ES-I3 (cell line): ENCODE measurements at regions not wholly inside any gene's neighbourhood (a gene's known extent, or its start where the extent isn't known, plus 50 kb on each side); places are given as distances from the start of the nearest gene placed in this dataset.

Experiments
- H3K36me3 ChIP-seq: 2 replicates; pipeline ENCODE4 v1.6.1; 2013; ENCODE audit warnings: mild to moderate bottlenecking, low read length, control low read depth, moderate library complexity; ENCODE audit not compliant: insufficient read depth
- H3K4me1 ChIP-seq: 2 replicates; pipeline ENCODE4 v1.6.1; 2013; ENCODE audit warnings: mild to moderate bottlenecking, control low read depth, low read length; ENCODE audit not compliant: insufficient read depth
- H3K9ac ChIP-seq: 2 replicates; pipeline ENCODE4 v1.6.1; 2013; ENCODE audit warnings: low read depth, mild to moderate bottlenecking, low read length, moderate library complexity
- H3K9me3 ChIP-seq: 2 replicates; pipeline ENCODE4 v1.6.1; 2013; ENCODE audit warnings: mild to moderate bottlenecking, low read length, moderate library complexity; ENCODE audit not compliant: control insufficient read depth, insufficient read depth

DNA sequence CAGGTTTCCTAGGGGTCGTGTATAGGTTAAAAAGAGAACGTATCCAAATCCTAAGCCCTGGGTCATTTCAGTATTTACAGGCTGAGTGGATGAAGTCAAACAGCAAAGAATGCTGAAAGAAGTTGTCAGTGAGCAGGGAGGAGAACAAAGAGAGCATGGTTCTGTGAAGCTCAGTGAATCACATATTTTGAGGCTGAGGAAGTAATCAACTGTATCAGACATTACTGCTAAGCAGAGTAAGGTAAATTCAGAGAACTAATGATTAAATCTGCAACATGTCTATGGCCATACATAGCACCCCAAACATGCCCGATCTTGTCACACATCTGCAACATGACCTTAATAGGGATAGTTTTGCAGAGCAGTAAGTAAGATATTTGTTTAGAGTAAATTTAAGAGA lies 1130.3 kb downstream of the RAPGEF2 start:
- Histone ChIP-seq H3K9me3 (no peaks in the 10 kb centered on the region), H3K4me1 (no peaks in the 10 kb centered on the region), H3K9ac (no peak overlapping the region), H3K36me3 (no peaks in the 10 kb centered on the region)

DNA sequence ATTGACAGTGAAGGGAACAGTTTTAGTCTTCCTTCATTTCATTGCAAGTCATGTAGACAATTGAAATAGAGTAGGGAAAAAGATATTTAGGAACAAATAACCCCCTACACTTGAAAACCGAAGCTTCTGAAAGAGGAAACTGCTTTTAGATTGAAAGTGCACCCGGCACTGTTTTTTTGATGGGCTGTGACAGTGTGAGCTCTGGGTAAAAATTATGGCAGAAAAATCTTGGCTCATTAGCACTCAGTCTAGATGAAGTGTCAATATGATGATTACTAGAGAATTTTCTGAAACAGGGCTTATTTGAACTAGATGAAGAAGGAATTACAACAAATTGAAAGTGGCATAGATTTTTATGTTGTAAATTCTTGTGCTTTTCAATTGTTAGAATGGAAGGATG lies 1132.4 kb downstream of the RAPGEF2 start:
- H3K9me3 ChIP-seq = no peaks in the 10 kb centered on the region
- H3K9ac ChIP-seq = no peak overlapping the region
- no peaks in the 10 kb centered on the region for H3K36me3 ChIP-seq
- H3K4me1 ChIP-seq = no peaks in the 10 kb centered on the region

DNA sequence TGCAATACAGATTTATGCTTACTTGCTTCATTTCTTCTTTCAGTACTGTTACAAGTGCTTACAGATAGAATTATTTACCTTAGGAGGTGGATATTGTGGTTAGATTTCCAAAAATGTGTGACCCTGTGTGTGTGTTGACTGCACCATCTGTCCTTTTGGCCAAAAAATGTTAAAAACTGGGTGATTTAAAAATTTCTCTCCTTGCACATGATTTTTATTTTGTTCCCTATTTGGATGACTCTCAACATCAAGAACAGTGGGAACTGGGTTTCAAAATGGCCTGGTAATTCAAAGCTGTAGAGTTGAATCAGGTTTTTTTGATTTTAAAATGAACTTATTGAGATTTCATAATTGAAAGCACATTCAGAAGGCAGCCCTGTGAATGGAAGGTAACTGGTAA lies 1132.9 kb downstream of the RAPGEF2 start:
- H3K9ac ChIP-seq = no peak overlapping the region
- H3K9me3 ChIP-seq = no peaks in the 10 kb centered on the region
- no peaks in the 10 kb centered on the region for H3K4me1 ChIP-seq
- H3K36me3 ChIP-seq = no peaks in the 10 kb centered on the region

DNA sequence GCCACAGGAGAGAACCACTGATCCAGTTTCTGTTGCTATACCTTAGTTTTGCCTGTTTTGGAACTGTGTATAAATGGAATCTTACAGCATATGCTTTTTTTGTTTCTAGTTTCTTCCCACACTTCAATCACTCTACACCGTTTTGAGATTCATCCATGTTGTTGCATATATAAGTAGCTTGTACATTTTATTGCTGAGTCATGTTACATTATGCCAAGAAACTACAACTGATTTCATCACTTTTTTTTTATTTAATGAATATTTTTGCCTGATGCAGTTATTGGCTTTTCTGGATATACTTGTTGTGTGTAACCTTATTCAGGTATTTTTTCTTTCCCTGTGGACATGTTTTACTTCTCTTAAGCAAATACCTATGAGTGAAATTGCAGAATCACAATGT lies 1135.9 kb downstream of the RAPGEF2 start:
- Histone ChIP-seq H3K9ac (no peak overlapping the region), H3K9me3 (no peaks in the 10 kb centered on the region)

DNA sequence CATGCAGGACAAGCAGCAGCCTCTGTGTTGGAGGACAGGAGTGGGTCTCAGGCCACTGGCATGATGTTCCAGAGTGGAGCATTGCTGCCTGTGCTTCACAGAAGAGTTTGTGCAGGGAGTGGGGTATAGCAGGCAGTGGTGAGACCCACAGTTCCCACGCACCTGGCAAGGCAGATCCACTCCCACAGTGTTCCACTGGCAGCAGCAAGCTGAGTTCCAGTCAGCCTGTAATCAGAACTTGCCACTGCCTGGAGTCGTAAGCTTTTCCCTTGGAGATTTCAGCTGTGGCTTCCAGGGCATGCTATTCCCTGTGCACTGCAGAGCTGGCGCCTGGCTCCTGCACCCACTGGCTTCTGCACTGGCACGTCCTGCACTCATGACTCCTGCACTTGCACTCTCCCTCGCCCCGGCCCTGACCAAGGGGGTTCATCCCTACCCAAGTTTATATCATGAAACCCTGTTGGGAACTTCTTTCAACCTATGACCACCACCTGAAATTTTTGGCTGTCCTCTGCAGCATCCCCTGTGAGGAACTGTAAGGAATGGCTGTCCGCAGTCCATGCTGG lies 1144.3 kb downstream of the RAPGEF2 start:
- Histone ChIP-seq H3K9me3 (no peaks in the 10 kb centered on the region; the same call in 1 of the 2 replicates), H3K36me3 (no peaks in the 10 kb centered on the region), H3K4me1 (no peaks in the 10 kb centered on the region), H3K9ac (no peak overlapping the region)

More for the DNA sequence above, 1135.9 kb downstream of the RAPGEF2 start:
- no peaks in the 10 kb centered on the region for H3K4me1 ChIP-seq
- H3K36me3 ChIP-seq = no peaks in the 10 kb centered on the region

DNA sequence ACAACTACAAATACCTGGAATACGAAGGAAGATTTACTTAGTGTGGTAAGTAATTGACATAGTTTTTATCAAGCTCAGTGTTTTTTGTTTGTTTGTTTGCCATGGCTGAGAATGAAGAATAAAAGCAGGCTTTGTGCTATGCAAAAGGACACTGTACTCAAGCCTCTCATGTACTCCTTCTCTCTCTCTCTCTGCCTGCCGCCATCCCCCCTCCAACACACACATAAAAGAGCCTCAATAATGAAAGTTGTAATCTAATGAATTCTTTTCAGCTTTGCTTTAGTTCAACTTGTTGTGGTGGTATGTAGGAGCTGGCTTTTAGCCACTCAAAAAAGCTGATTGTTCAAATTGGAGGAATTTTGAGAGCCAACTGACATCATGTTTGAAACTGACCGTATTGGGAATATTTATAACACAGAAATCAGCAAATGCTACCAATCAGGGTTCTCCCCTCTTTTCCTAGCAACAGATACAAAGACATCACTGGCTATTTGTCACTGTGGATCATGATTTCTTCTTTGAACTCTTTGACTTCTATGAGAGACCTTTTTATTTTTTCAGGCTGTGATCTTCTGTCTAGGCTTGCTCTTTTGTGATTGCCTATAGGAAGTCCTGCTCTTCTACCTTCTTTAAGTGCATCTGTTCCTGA lies 1148.8 kb downstream of the RAPGEF2 start:
- Histone ChIP-seq H3K4me1 (no peaks in the 10 kb centered on the region), H3K9ac (no peak overlapping the region), H3K9me3 (no peaks in the 10 kb centered on the region; the same call in 1 of the 2 replicates), H3K36me3 (no peaks in the 10 kb centered on the region)

DNA sequence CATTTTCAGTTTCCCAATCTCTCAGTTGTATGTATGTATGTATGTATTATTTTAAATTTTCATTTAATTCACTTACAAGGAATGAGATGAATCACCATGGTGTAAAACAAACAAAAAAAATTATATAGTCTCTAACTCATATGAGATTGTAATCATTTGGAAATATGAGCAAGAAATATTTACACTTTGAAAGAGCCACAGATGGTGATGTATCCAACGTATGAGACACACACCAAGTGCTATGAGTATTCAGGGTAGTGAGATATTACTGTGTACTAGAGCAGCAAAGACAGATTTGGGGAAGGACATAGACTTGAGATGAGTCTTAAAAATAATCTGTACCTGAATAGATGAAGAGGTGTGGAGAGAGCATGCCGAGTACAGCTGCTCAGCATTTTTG lies 1154.4 kb downstream of the RAPGEF2 start:
- Histone ChIP-seq H3K9me3 (no peaks in the 10 kb centered on the region), H3K9ac (no peak overlapping the region), H3K36me3 (no peaks in the 10 kb centered on the region), H3K4me1 (no peaks in the 10 kb centered on the region)

DNA sequence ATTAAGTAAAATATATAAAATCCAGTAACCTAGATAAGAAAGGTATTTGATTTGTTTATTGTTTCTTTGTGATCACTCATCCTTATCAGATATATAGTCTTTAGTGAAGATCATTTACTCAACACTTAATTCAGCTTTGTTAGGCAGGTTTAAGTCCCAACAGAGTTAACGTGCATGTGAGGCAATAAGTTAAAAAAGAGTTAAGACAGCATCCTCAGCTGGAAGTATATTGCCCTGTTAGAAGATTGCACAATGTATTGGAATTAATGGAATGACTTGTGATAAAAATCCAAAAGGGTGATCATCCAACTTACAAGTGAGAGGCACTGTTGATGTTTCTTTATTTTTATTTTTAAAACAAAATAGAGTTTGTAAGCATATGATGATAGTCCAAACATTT lies 1162.1 kb downstream of the RAPGEF2 start:
- Histone ChIP-seq H3K4me1 (no peaks in the 10 kb centered on the region), H3K9ac (no peak overlapping the region), H3K9me3 (no peaks in the 10 kb centered on the region), H3K36me3 (no peaks in the 10 kb centered on the region)

DNA sequence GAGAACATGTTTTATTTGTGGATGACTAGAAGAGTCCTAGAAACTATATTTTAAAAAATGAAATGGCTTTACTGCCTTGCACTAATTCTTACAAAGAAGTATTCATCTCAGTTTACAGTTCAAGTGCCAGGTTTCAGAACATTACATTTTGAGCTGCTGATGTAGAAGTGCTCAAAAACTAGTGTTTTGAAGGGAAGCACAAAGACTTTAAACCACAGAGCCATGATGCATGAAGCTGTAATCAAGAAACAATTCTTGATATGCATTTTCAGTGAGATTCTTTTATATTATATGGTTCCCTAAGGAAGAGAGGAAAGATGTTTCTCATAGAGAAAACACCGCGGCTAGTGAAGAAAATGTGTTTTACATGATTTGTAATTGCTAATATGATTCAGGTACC lies 1163.0 kb downstream of the RAPGEF2 start:
- no peaks in the 10 kb centered on the region for H3K36me3 ChIP-seq
- H3K4me1 ChIP-seq = no peaks in the 10 kb centered on the region
- no peaks in the 10 kb centered on the region for H3K9me3 ChIP-seq
- no peak overlapping the region for H3K9ac ChIP-seq

DNA sequence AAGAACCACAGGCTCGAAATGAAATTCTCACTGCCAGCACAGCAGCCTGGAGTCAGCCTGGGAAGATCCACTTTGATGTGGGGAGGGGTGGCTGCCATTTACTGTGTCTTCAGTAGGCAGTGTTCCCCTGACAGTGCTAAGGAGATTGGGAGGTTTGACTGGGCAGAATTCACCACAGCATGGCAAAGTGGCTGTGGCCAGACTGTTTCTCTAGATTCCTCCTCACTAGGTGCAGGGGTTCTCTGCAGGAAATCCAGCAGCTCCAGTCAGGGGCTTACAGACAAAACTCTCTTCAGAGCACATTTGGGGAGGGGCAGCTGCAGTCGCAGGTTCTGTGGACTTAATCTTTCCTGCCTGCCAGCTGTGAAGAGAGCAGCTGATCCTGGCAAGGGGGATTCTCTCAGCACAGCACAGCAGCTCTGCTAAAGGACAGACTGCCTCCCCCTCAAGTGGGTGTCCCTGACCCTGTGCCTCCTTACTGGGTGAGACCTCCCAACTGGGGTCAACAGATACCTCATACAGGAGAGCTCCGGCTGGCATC lies 1174.0 kb downstream of the RAPGEF2 start:
- Histone ChIP-seq H3K9me3 (no peaks in the 10 kb centered on the region), H3K9ac (no peak overlapping the region), H3K36me3 (no peaks in the 10 kb centered on the region), H3K4me1 (no peaks in the 10 kb centered on the region)

DNA sequence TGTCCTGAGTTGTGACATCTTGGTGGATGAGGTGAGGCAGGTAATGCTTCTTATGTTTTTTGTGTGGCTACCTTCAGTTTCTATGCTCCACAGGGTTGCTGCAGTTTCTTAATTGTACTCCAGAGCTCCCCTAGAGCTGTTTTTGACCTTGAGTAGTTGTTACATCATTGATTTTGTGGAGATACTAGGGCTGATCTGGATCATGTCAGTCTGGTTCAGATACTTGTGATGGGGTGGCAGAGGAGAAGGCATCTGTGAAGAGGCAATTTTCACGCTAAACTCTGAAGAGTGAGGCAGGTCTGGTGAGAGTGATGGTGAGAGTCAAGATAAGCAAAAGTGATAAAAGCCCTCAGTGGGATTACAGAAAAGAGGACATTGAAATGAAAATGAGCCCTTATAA lies 1180.2 kb downstream of the RAPGEF2 start:
- Histone ChIP-seq H3K36me3 (no peaks in the 10 kb centered on the region), H3K9me3 (no peaks in the 10 kb centered on the region), H3K9ac (no peak overlapping the region), H3K4me1 (no peaks in the 10 kb centered on the region)

DNA sequence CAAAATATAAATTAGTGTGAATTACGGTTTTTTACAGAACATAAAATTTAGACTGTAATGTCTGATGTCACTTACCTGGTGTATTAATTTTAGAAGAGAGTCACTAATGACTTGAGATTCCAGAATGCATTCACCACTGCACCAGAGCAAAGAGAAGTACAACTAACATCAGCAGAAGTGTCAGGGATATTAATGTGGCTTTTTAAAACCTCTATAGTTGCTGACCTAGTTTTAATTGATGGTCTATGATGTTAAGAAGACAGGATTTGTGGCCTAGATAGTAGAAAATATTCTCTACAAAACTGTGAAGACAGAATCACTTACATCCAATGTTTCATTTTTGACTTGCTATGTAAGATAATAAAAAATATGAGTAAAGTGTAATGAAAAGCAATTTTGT lies 1181.6 kb downstream of the RAPGEF2 start:
- Histone ChIP-seq H3K9ac (no peak overlapping the region), H3K4me1 (no peaks in the 10 kb centered on the region), H3K36me3 (no peaks in the 10 kb centered on the region), H3K9me3 (no peaks in the 10 kb centered on the region)

DNA sequence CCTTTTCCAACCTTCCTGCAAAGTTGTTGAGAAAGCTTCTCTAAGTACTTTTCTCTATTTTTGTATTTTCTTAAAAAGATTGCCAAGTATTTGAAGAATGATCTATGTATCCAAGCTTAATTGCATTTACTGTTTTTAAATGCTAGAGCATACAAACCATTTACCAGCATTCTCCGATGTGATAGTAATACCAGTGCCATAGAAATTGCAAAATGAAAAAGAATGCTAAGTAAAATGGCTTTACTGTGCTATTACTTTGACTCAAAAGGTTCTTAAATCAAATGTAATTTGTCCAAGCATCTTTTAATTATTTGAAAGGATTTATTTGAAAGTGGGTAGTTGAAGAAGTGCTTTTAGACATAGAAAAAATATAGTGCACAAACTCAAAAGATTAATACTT lies 1183.2 kb downstream of the RAPGEF2 start:
- Histone ChIP-seq H3K4me1 (no peaks in the 10 kb centered on the region), H3K9ac (no peak overlapping the region), H3K9me3 (no peaks in the 10 kb centered on the region), H3K36me3 (no peaks in the 10 kb centered on the region)

DNA sequence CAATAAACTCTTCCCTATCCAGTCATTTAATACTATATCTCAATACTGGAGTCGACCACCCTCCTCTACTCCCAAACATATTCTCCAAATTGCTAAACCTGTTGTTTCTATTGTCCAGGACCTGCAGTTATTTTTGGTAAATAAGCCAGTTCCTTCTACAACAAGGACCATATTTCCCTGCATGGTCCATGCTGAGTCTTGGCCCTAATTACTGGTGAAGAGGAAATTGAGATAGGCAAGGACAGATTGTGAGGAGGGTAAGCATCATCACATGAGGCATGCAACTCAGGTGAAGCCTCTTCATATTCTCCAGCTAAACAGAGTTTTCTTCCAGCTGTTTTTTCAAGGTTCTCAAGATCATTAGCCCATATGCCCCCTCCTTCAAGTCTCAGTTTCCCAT lies 1193.6 kb downstream of the RAPGEF2 start:
- H3K36me3 ChIP-seq = no peaks in the 10 kb centered on the region
- no peaks in the 10 kb centered on the region for H3K9me3 ChIP-seq
- H3K9ac ChIP-seq = no peak overlapping the region
- H3K4me1 ChIP-seq = no peaks in the 10 kb centered on the region

DNA sequence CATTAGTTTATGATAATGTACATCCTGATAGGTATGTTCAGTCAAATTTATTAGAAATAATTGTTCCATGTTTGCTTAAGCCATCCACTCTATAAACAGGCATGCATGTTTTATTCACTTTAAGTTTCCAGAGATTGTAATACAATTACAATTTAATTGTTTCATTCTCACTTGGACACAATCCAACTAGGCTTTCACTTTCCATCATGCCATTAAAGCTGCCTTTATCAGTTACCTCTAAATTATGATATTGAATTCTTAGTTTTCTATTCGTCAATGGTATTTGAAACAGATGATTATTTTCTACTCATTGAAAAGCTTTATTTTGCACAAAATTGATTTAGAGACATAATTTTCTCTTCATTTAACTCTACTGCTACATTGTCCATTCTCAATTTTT lies 1196.3 kb downstream of the RAPGEF2 start:
- H3K9ac ChIP-seq = no peak overlapping the region
- no peaks in the 10 kb centered on the region for H3K4me1 ChIP-seq
- no peaks in the 10 kb centered on the region for H3K9me3 ChIP-seq
- no peaks in the 10 kb centered on the region for H3K36me3 ChIP-seq
